ENCODE measurements at regions not wholly inside any gene's neighbourhood (a gene's known extent, or its start where the extent isn't known, plus 50 kb on each side); places are given as distances from the start of the nearest gene placed in this dataset.

GRCh38 chr5:56598941-56599340 is 216.4 kb upstream of the MAP3K1 start:
- TF ChIP-seq, protein P1, sequence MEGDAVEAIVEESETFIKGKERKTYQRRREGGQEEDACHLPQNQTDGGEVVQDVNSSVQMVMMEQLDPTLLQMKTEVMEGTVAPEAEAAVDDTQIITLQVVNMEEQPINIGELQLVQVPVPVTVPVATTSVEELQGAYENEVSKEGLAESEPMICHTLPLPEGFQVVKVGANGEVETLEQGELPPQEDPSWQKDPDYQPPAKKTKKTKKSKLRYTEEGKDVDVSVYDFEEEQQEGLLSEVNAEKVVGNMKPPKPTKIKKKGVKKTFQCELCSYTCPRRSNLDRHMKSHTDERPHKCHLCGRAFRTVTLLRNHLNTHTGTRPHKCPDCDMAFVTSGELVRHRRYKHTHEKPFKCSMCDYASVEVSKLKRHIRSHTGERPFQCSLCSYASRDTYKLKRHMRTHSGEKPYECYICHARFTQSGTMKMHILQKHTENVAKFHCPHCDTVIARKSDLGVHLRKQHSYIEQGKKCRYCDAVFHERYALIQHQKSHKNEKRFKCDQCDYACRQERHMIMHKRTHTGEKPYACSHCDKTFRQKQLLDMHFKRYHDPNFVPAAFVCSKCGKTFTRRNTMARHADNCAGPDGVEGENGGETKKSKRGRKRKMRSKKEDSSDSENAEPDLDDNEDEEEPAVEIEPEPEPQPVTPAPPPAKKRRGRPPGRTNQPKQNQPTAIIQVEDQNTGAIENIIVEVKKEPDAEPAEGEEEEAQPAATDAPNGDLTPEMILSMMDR (IDR thresholded peaks at IDR 0.05) = no peak
- TF ChIP-seq POLR2A (IDR thresholded peaks at IDR 0.05) = no peak

Measured in testis (tissue), 2 donors.